Activated naive CD8-positive, alpha-beta T cell treated with anti-CD3 and anti-CD28 coated beads, Interleukin-2, amount 10 ng/mL, durations not matched to agents 7 days and 5 days (primary cell): ENCODE measurements at regions not wholly inside any gene's neighbourhood (a gene's known extent, or its start where the extent isn't known, plus 50 kb on each side); places are given as distances from the start of the nearest gene placed in this dataset.

Experiments
- ATAC-seq: fragments of 150-1000 bp; cut with Tn5 transposase; one replicate; pipeline ENCODE4 v1.10.0; 2021; ENCODE audit warnings: low read depth, moderate library complexity
- POLR2A ChIA-PET: fragments of 350-600 bp; sonication (Branson Sonifier 250); formaldehyde crosslinking; loops from one replicate; lab custom pipeline; 2021; ENCODE audit warnings: antibody characterized with exemption; lab: Charles Lee
- DNase-seq: peaks from one replicate; pipeline ENCODE4 v3.0.0; 2021
- H3K27ac Mint-ChIP-seq: one replicate; pipeline ENCODE4 v1.8.0; 2022; ENCODE audit warnings: mild to moderate bottlenecking, mixed read lengths
- H3K27me3 Mint-ChIP-seq: one replicate; pipeline ENCODE4 v1.8.0; 2022; ENCODE audit warnings: mild to moderate bottlenecking, moderate library complexity, mixed read lengths
- H3K36me3 Mint-ChIP-seq: one replicate; pipeline ENCODE4 v1.8.0; 2021; ENCODE audit warnings: mild to moderate bottlenecking, mixed read lengths
- H3K4me1 Mint-ChIP-seq: one replicate; pipeline ENCODE4 v1.8.0; 2021; ENCODE audit warnings: mixed read lengths
- H3K4me3 Mint-ChIP-seq: one replicate; pipeline ENCODE4 v1.8.0; 2022; ENCODE audit warnings: mild to moderate bottlenecking, moderate library complexity, mixed read lengths
- H3K9me3 Mint-ChIP-seq: one replicate; pipeline ENCODE4 v1.8.0; 2021; ENCODE audit warnings: mixed read lengths

GRCh38 chr15:53378096-53378800 lies 381.2 kb downstream of the WDR72 start:
- no peaks in the 10 kb centered on the region for H3K4me1 Mint-ChIP-seq
- peaks cover 2% of the 10 kb centered on the region for H3K9me3 Mint-ChIP-seq
- H3K27ac Mint-ChIP-seq = no peak overlapping the region
- no peak overlapping the region for H3K4me3 Mint-ChIP-seq
- no peaks in the 10 kb centered on the region for H3K27me3 Mint-ChIP-seq
- ATAC-seq (no peak), DNase-seq (no peak)
- POLR2A ChIA-PET = no interaction called here
- no peaks in the 10 kb centered on the region for H3K36me3 Mint-ChIP-seq

GRCh38 chr15:53367740-53368139 lies 391.7 kb downstream of the WDR72 start:
- H3K36me3 Mint-ChIP-seq = no peaks in the 10 kb centered on the region
- no peaks in the 10 kb centered on the region for H3K4me1 Mint-ChIP-seq
- DNase-seq (no peak), ATAC-seq (no peak)
- H3K9me3 Mint-ChIP-seq = no peaks in the 10 kb centered on the region
- no peaks in the 10 kb centered on the region for H3K27me3 Mint-ChIP-seq
- POLR2A ChIA-PET = no interaction called here
- no peak overlapping the region for H3K27ac Mint-ChIP-seq
- no peak overlapping the region for H3K4me3 Mint-ChIP-seq

- no peak for DNase-seq
- H3K4me1 Mint-ChIP-seq = no peaks in the 10 kb centered on the region
- H3K4me3 Mint-ChIP-seq = no peak overlapping the region
- no peaks in the 10 kb centered on the region for H3K36me3 Mint-ChIP-seq
- no peak for ATAC-seq
- H3K9me3 Mint-ChIP-seq = peaks cover 3% of the 10 kb centered on the region
- no peaks in the 10 kb centered on the region for H3K27me3 Mint-ChIP-seq
- POLR2A ChIA-PET = no interaction called here
- no peak overlapping the region for H3K27ac Mint-ChIP-seq
These were observed 398.6 kb downstream of the WDR72 start for GRCh38 chr15:53360881-53361280.

GRCh38 chr15:53359038-53359437 lies 400.4 kb downstream of the WDR72 start:
- Mint-ChIP-seq H3K9me3 (peaks cover 3% of the 10 kb centered on the region), H3K4me1 (no peaks in the 10 kb centered on the region), H3K27me3 (no peaks in the 10 kb centered on the region), H3K4me3 (no peak overlapping the region), H3K27ac (no peak overlapping the region), H3K36me3 (no peaks in the 10 kb centered on the region)
- DNase-seq = no peak
- POLR2A ChIA-PET = no interaction called here
- no peak for ATAC-seq

GRCh38 chr15:53354874-53355273 lies 404.6 kb downstream of the WDR72 start:
- Mint-ChIP-seq H3K27me3 (no peaks in the 10 kb centered on the region), H3K36me3 (no peaks in the 10 kb centered on the region), H3K4me1 (no peaks in the 10 kb centered on the region), H3K27ac (no peak overlapping the region), H3K4me3 (no peak overlapping the region), H3K9me3 (peaks cover 3% of the 10 kb centered on the region)
- DNase-seq (no peak), ATAC-seq (no peak)
- POLR2A ChIA-PET = no interaction called here

GRCh38 chr15:53351373-53351772 lies 408.1 kb downstream of the WDR72 start:
- Mint-ChIP-seq H3K4me3 (no peak overlapping the region), H3K9me3 (no peaks in the 10 kb centered on the region), H3K27ac (no peak overlapping the region), H3K27me3 (no peaks in the 10 kb centered on the region), H3K36me3 (no peaks in the 10 kb centered on the region), H3K4me1 (no peaks in the 10 kb centered on the region)
- ATAC-seq (no peak), DNase-seq (no peak)
- POLR2A ChIA-PET = interaction anchor here (0.7 kb wide), 1 partner anchor 520 kb away, joined by 3 read pairs; no protein-coding TSS in a partner anchor

GRCh38 chr15:53346583-53346982 lies 412.9 kb downstream of the WDR72 start:
- ATAC-seq (no peak), DNase-seq (no peak)
- H3K4me3 Mint-ChIP-seq = no peak overlapping the region
- no peaks in the 10 kb centered on the region for H3K4me1 Mint-ChIP-seq
- POLR2A ChIA-PET = no interaction called here
- no peaks in the 10 kb centered on the region for H3K9me3 Mint-ChIP-seq
- H3K36me3 Mint-ChIP-seq = no peaks in the 10 kb centered on the region
- no peak overlapping the region for H3K27ac Mint-ChIP-seq
- H3K27me3 Mint-ChIP-seq = no peaks in the 10 kb centered on the region

GRCh38 chr15:53331328-53332190 lies 427.9 kb downstream of the WDR72 start:
- no peaks in the 10 kb centered on the region for H3K4me1 Mint-ChIP-seq
- no peak overlapping the region for H3K4me3 Mint-ChIP-seq
- H3K27me3 Mint-ChIP-seq = peaks cover 2% of the 10 kb centered on the region
- DNase-seq (no peak), ATAC-seq (no peak)
- H3K27ac Mint-ChIP-seq = no peak overlapping the region
- peaks cover 4% of the 10 kb centered on the region for H3K9me3 Mint-ChIP-seq
- POLR2A ChIA-PET = no interaction called here
- H3K36me3 Mint-ChIP-seq = no peaks in the 10 kb centered on the region

GRCh38 chr15:53328341-53328740 lies 431.1 kb downstream of the WDR72 start:
- DNase-seq = no peak
- peaks cover 4% of the 10 kb centered on the region for H3K9me3 Mint-ChIP-seq
- H3K36me3 Mint-ChIP-seq = no peaks in the 10 kb centered on the region
- no peak for ATAC-seq
- H3K27ac Mint-ChIP-seq = no peak overlapping the region
- POLR2A ChIA-PET = no interaction called here
- no peaks in the 10 kb centered on the region for H3K4me1 Mint-ChIP-seq
- H3K27me3 Mint-ChIP-seq = peaks cover 2% of the 10 kb centered on the region
- H3K4me3 Mint-ChIP-seq = no peak overlapping the region

- H3K9me3 Mint-ChIP-seq = no peaks in the 10 kb centered on the region
- no peaks in the 10 kb centered on the region for H3K36me3 Mint-ChIP-seq
- no peaks in the 10 kb centered on the region for H3K27me3 Mint-ChIP-seq
- POLR2A ChIA-PET = no interaction called here
- H3K27ac Mint-ChIP-seq = no peak overlapping the region
- no peak for ATAC-seq
- no peaks in the 10 kb centered on the region for H3K4me1 Mint-ChIP-seq
- H3K4me3 Mint-ChIP-seq = no peak overlapping the region
- no peak for DNase-seq
These were observed 435.4 kb downstream of the WDR72 start for GRCh38 chr15:53324061-53324460.

- DNase-seq (no peak), ATAC-seq (no peak)
- no peaks in the 10 kb centered on the region for H3K36me3 Mint-ChIP-seq
- no peak overlapping the region for H3K27ac Mint-ChIP-seq
- no peaks in the 10 kb centered on the region for H3K27me3 Mint-ChIP-seq
- POLR2A ChIA-PET = no interaction called here
- H3K9me3 Mint-ChIP-seq = no peaks in the 10 kb centered on the region
- H3K4me1 Mint-ChIP-seq = no peaks in the 10 kb centered on the region
- no peak overlapping the region for H3K4me3 Mint-ChIP-seq
These were observed 436.3 kb downstream of the WDR72 start for GRCh38 chr15:53323191-53323590.

GRCh38 chr15:53320816-53321215 lies 438.6 kb downstream of the WDR72 start:
- POLR2A ChIA-PET = no interaction called here
- no peak for ATAC-seq
- H3K4me3 Mint-ChIP-seq = no peak overlapping the region
- H3K4me1 Mint-ChIP-seq = no peaks in the 10 kb centered on the region
- H3K36me3 Mint-ChIP-seq = no peaks in the 10 kb centered on the region
- no peak overlapping the region for H3K27ac Mint-ChIP-seq
- DNase-seq = no peak
- no peaks in the 10 kb centered on the region for H3K27me3 Mint-ChIP-seq
- H3K9me3 Mint-ChIP-seq = no peaks in the 10 kb centered on the region

- Mint-ChIP-seq H3K36me3 (no peaks in the 10 kb centered on the region), H3K4me3 (no peak overlapping the region), H3K27me3 (no peaks in the 10 kb centered on the region), H3K9me3 (no peaks in the 10 kb centered on the region), H3K4me1 (no peaks in the 10 kb centered on the region), H3K27ac (no peak overlapping the region)
- no peak for ATAC-seq
- POLR2A ChIA-PET = no interaction called here
- no peak for DNase-seq
These were observed 446.8 kb downstream of the WDR72 start for GRCh38 chr15:53312707-53313106.

- Mint-ChIP-seq H3K9me3 (no peaks in the 10 kb centered on the region), H3K27ac (no peak overlapping the region), H3K27me3 (no peaks in the 10 kb centered on the region), H3K36me3 (no peaks in the 10 kb centered on the region), H3K4me1 (no peaks in the 10 kb centered on the region), H3K4me3 (no peak overlapping the region)
- POLR2A ChIA-PET = no interaction called here
- DNase-seq = no peak
- ATAC-seq = no peak
These were observed 448.8 kb downstream of the WDR72 start for GRCh38 chr15:53310709-53311108.
